DMS153 treated with DMSO at 0.1 percent for 48 hours (cell line): ENCODE measurements at regions not wholly inside any gene's neighbourhood (a gene's known extent, or its start where the extent isn't known, plus 50 kb on each side); places are given as distances from the start of the nearest gene placed in this dataset.

ENCODE experiments used
- DNase-seq: peaks from one replicate; lab custom pipeline; 2025; ENCODE audit not compliant: unreplicated experiment; lab: John Stamatoyannopoulos, UW

DNA sequence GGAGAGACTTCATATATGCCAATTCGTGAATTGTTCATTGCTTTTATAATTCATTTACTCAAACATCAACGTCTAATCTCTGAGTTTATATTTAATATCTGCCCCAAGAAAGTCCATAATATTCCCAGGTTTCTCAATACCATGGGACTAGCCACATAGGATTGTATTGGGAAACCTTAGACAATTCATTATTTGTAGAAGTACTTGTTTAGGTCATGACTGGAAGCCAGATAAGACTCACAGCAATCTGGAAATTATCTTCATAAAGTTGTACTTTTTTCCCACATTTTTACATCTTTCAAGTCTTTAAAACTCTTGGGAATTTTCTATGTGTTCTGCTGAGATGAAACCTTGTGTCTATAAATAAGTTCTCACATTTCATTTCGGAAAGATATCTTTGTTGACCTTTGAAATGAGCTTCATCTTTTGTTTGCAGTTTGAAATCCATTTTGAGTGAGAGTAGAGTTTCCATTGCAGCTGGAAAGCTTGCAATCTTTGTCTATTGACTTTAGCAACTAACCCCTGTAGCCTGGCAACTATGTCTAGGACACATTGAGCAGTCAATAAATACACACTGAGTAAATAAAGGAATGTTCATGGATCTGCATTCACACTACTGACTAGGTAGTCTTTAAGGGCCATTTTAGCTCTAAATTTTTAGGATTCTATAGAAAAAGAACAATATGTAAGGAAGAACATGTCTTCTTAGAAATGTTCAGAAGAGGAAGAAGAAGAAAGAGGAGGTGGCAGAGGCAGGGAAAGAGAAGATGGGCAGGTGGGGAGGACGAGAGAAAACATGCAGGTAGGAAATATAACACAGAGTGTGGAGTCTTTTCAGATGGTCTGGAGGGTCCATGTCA is 154.4 kb downstream of the LRIG3 start:
- peak; percentile 90 for DNase-seq

DNA sequence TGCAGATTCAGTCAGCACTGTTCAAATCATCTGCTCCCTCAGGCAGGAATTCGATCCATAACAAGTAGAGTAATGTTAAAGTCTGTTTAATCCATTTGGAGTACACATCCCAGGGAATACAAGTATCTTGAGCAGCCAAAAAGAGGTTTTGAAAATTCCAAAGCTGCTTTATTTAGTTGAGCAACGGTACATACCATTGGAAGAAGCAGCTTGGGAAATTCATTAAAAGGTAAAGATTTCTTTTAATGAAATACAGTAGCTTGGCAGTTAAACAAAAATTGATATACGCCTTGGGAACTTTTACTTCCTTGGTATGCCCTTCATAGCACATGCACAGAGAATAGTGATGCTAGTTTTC is 153.8 kb downstream of the LRIG3 start:
- DNase-seq = no peak

DNA sequence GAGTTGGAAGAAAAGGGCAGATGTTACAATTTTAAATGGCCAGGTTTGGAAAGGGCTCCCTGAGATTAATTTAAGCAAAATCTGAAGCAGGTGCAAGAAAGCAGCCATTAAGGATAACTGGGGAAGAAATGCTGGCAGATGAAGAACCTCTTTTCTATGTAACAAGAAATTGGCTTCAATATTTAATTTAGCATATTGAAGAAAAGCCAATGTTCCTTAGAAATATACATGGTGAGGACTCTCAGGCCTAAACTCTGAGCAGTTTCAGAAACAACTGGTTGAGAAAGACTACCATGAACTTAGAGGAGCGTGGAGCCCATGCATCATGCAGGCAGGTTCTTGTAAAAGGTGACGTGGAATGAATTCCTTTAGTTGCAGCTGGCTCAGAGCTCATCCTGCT is 152.8 kb downstream of the LRIG3 start:
- no peak for DNase-seq

DNA sequence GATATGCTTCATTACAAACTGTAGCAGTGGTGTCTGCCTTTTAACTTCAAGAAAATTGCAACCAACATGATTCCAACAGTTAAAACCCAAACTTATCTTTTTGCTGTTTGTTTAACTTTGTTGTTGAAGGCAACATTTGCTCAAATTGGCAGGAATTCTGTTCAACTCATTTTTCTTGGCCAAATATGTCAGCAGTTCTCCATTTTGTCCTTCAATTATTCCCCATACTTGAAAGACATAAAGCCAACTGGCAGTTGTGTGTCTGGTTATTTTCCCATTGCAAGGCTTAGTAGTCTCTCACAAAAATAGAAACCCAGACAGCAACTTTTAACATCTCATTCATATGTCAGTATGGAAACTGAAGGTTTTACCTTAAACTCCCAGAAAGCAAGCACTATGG is 146.3 kb downstream of the LRIG3 start:
- DNase-seq = no peak

DNA sequence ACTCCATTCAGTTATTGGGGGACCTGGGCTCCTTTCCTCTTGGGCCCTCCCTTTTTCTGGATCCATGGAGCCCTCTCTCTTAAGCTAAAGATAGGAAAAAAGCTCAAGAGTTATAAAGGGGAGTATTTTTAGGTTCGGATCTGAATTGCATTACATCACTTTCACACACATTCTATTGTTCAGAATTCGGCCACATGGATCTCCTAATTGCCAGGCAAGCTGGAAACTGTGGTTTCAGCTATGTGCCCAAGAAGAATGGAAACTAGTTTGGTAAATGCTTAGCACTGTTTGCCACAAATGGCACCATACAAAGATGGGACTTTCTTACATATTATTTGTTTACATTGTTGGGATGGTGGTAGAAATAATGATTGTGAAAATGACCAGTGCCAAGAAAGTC is 145.6 kb downstream of the LRIG3 start:
- no peak for DNase-seq

DNA sequence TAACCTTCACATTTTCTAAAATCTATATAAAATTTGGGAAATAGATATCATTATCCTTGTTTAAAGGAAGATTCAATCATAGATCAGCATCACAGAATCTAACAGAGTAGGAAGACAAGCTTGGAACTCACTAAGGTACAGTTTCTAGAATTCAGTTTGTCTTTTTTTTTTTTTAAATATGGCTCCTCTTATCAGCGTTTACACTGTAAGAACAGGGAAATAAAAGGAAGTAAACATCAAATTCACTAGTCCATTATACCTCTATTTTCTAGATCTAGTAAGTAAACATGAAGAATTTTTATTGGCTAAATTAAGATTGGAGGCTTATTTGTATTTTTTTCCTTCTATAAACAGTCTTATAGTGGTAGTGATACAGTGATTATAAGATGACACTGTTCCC is 144.9 kb downstream of the LRIG3 start:
- DNase-seq = no peak

DNA sequence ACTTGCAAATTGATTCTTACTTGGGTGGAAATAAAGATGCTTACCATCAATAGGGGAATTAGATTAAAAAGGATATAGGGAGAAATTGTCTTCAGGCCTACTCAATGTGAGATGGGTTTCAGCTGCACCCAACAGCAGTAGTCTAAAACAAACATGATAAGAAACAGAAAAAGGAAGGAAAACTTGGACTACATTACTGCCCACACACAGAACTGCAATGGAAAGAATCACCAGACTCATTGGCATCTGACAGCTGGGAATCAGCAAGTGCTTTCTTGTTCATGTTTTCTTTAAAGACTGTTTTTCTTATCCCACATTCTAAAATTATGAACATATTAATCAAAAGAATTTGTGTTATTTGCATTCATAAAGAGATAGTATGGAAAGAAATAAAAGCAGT is 144.2 kb downstream of the LRIG3 start:
- DNase-seq = no peak

DNA sequence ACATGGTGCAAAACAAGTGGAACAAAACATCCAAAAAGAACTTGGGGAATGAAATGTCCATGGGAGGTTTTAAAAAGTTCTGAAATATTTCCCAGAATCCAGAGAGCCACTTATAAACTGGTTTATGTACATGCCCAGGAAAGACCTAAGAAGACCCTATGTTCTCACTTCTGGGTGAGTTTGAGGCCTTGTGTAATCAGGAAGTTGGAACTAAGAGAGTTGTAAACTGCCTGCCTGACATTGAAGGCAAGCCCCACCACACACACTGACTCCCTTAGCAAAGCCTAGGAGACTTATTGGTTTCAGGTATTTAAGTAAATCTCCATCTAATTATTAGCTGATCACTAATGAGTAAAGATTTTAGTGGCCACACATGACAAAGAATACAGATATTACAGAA is 142.5 kb downstream of the LRIG3 start:
- no peak for DNase-seq

DNA sequence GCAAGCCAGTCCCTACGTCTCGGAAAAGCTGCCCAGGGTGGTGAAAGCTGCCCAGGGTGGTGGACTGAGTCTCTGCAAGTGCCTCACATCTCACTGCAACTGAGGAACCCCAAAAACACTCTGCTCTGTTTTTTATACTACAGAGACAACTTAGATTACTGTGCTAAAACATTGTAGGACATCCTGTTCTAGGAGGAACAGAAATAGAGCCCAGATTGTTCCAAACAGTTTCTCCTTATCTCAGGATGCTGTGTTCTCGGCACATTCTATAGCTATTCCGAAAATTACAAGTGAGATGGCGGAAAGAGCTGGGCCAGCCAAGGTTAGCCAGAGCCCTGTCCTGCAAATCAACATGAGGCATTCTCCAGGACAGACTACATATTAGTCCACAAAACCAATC is 138.7 kb downstream of the LRIG3 start:
- no peak for DNase-seq

DNA sequence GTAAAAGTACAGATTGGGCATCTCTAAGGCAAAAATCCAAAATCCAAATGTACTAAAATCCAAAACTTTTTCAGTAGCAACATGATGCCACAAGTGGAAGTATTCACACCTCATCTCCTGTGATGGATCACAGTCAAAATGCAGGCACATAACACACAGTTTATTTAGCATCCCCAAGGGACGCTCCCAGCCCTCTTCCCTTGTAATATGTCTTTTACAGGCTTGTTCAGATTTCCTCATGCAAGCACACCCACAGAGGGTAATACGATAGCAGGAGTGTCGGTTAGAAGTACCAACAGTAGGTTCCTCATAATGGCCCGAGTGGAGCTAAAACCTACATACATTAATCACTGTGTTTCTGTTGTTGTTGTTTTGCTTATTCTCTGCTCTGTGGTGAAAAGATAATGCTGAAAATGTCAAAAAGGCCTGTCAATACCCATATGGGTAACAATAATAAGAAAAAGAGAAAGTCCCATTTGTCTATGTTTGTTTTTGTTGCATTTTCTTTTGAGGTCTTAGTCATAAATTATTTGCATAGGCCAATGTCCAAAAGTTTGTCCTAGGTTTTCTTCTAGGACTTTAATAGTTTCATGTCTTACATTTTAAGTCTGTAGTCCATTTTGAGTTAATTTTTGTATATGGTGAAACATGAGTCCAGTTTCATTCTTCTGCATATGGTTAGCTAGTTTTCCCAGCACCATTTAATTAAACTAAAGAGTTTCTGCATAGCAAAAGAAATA is 133.1 kb downstream of the LRIG3 start:
- DNase-seq = peak; percentile 78

DNA sequence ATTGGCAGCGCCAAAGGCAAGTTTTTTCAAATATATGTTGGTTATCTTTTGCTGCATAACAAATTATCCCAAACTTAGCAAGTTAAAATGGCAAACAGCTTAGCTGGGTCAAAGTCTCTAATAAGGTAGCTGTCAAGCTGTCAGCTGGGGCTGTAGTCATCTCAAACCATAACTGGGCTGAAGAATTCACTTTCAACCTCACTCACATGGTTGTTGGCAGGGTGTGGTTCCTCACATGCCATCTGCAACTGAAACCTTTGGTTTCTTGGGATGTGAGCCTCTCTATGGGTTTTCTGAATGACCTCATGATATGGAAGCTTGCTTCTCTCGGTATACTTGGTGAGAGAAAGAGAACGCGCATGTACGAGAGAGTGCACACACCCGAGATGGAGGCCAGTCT is 125.4 kb downstream of the LRIG3 start:
- DNase-seq = no peak

DNA sequence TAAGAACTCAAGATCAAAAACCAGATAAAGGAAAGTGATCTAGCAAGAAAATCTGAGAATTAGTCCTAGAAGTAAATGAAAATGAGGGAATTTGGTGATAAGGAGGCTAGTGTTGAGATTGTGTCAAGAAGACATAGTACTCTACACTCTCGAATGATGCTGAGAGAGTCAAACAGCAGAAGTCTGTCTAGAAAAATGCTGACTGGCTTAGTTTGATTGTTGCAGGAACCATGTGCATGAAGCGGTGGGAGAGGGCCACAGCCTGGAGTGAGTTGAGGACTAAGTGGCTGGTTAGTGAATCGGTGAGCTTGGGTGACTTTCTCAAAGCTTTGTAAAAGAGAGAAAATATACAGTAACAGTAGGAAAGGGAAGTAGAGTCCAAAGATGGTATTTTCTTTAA is 124.5 kb downstream of the LRIG3 start:
- DNase-seq = no peak

DNA sequence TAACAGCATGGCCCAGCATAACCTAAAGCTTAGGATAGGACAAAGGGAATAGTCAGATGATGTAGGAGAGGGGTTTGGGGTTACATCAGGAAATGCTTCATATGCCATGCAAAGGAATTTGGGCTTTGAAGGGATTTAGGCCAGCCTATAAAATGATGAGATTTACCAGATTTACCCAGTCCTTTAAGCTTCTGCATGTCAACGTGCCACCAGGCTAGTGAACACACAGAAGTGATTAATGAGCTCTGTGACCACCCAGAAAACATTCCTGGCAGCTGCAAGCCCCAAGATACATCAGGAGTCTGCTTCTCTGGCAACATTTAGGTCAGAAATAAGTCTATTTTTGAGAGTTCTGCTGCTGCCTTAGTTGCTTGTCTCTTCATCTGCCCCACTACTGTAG is 118.3 kb downstream of the LRIG3 start:
- no peak for DNase-seq

DNA sequence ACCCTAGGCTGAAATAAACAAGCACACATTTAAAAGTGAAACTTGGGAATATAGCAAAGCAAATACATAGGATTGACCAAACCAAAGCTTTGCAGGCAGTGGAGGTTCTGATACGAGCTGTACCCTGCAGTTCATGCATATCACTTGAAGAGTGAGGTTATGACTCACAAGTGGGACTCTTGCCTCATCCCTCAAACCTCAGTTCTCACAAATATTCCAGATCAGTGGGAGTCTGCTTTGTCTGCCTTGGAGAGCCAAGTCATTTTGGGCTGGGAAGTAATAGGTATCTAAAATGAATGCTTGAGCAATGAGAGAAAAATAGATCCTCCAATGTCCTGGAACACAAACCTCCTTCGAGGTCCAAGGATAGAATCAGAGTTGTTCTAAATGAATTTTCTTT is 116.4 kb downstream of the LRIG3 start:
- no peak for DNase-seq

DNA sequence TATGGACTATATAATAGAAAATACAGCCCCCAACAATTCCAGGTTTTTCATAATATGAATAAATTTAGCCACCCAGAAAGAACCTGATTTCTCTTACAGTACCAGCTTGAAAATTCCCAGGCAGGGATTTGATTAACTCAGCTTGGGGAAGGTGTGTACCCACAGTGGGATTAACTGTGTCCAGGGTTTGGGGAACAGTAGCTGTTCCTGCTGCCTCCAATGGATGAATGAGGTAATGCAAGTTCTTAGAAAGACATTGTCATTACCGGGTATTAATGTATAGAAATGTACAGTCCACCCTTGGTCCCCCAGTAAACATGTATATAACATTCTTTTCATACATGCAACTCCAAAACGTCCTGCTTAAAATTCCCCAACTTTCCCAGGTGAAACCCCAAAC is 115.6 kb downstream of the LRIG3 start:
- DNase-seq = no peak

DNA sequence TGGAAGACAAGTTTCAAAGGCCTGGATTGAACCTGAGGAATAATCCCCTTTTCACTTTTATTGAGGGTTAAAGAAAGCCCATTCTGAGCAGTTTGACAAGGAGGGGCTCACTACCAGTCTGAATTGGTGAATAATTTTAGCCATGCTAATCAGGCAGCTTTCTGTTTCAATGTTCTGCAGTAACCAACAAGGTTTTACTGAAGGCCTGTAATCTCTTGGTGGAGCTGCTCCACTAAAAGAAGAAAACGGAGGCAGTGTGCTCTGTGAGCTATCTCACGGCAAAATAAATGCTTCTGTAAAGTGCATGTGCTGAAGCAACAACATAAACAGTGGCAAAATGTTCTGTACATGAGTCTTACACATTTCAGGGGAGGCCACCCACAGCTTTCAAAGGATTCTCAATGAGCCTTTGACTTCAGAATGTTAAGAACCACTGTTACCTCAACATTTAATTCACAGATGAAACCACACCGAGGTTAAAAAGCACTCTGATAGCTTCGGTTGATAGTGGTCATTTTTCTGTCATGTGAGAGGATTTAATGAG is 111.2 kb downstream of the LRIG3 start:
- no peak for DNase-seq

DNA sequence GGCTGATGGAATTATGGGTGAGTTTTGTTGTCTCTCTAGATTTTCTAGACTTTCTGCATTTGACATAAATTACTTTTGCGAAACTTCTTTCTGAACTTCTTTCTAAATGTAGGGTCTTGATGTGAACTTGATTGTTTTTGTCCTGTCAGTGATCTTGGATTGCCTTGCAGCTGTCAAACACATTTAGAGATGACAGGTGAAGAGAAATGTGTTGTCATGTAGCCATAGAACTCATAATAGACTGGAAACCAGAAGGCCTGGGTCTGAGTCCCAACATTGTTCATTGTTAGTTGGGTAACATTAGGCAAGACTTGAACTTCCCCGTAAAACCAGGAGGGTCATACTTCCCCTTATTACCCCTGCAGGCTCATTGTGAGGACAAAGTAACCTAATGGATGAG is 109.0 kb downstream of the LRIG3 start:
- DNase-seq = no peak

DNA sequence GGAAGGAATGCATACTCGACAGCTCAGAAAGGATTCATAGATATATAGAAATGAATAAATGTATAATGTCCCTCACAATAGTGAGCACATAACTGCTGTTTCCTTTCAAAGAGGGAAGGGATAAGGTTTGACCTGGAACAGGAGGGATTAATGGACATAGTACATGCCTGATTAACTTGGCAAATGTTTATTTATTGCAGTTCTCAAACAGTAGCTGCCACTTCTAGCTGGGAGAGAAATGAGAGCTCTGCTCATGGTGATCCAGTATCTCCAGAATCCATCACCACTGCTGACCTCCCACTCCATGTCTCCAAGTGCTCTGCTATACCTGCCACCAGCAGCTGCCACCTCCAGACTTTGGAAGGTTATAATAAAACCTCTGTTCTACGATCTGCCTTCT is 108.1 kb downstream of the LRIG3 start:
- DNase-seq = no peak

DNA sequence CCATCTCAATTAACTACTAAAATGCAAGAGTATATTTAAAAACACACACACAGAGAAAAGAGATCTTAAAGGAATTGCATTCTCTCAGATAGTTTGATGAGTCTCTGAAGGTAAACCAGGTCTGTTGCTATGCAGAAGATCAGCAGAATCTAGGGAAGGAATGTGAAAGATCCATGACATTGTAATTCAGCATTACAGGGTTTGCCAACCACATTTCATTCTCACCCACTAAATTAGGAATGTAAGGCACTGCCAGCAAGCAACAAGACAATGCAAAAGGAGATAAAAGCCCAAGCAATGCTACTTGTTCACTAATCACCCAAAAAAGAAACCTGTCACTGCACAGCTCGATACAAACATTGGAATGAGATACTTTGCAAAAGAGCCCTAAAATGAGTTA is 106.3 kb downstream of the LRIG3 start:
- no peak for DNase-seq

DNA sequence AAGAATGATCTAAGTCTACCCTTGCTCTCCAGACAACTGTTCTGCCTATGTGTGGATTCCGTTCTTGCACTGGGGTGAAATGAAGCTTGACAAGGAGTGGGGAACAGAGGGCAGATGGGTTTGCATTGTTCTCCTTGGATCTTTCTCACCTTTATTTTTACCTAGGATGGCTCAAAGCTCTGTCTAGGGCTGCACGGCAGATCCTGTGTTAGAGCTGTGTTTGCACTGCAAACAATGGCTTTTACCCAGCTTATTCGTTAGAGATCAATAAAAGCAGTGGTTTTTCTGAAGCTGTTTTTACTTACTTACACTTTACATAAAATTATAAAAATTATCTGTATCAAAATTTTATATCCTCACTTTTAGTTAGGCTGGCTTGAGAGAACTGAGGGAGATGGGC is 105.1 kb downstream of the LRIG3 start:
- no peak for DNase-seq

DNA sequence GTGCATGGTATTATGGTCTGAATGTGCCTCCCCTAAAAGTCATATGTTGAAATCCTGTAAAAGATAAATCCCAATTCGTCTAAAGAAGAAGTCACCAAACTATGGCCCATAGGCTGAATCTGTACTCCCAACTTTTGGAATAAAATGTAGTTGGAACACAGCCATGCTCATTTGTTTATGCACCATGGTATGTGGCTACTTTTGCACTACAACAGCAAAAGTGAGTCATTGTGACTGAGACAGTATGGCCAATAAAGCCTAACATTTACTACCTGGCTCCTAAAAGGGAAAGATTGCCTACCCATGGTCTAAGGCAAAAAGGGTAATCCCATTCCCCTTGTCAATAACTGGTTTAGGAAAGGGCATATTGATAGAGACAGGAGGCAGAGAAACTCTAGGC is 101.8 kb downstream of the LRIG3 start:
- no peak for DNase-seq

DNA sequence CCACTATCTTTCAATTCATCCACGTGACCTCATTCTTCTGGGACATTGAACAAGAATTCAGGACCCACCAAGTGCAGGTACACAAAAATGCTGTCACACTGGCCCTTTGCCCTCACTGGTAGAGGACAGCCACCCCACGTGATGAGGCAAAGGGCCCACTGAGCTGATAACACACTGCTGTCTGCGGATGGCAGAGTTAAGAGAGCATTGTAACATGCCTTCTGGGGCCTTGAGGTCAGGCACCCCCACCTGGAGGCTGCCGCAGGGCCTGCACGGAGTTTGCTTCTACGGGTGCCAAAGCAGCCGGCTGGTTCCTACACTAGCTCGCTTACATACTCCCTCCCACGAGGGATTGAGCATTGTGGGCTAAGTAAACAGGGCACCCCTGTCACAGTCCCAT is 101.0 kb downstream of the LRIG3 start:
- no peak for DNase-seq
